ENCODE measurements at regions not wholly inside any gene's neighbourhood (a gene's known extent, or its start where the extent isn't known, plus 50 kb on each side); places are given as distances from the start of the nearest gene placed in this dataset.

DNA sequence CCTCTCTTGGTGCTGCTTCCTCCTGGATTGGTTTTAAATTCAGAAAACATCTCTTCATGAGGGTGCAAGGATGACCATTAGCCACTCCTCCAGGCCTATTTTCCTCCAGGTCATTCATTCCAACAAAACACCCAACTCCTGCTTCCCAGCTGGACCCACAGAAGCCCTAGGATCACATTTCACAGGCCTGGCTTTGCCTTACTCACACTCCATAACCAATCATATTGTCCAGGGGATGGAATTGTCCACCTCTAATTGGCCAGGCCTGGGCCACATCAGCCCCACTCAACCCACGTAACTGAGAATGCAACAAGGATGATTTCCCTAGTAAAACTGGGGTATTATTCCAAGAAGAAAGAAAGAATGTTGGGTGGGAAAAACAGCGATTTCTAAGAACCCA lies 616.7 kb upstream of the SUCLG2 start:
- H3K79me1 ChIP-seq (ENCODE audit: low read depth, low read length) = no peaks in the 10 kb centered on the region
- no peak overlapping the region for H3K56ac ChIP-seq (replicated peaks; ENCODE audit: insufficient read length, low read depth, low read length)
- H2AFZ ChIP-seq (ENCODE audit: low read length) = peak overlapping the region; percentile 38; the same call in 1 of the 2 replicates
- H4K91ac ChIP-seq (replicated peaks; ENCODE audit: insufficient read length, low read length) = no peak overlapping the region
- FAIRE-seq (no peak), DNase-seq (ENCODE audit: low read depth in 1 of 2, low spot score in 2 of 2) (no peak)
- no peak overlapping the region for H3K27ac ChIP-seq (ENCODE audit: low read depth, low read length)
- no peak overlapping the region for H3K23ac ChIP-seq (ENCODE audit: insufficient read length)
- no peak overlapping the region for H3K4me2 ChIP-seq (ENCODE audit: insufficient read depth in 1 of 2, low read depth in 2 of 2, low read length in 2 of 2)
- H4K8ac ChIP-seq (ENCODE audit: extremely low read depth, insufficient read depth, low read length) = no peak overlapping the region
- no peak overlapping the region for H3K14ac ChIP-seq (ENCODE audit: insufficient read length)
- no peak overlapping the region for H2BK20ac ChIP-seq (ENCODE audit: low read length)
- H3K9me3 ChIP-seq (ENCODE audit: insufficient read depth in 2 of 2, low read depth in 1 of 2, low read length in 1 of 2) = no peaks in the 10 kb centered on the region
- no peak overlapping the region for H3K9ac ChIP-seq (replicated peaks in 1 of 4; ENCODE audit: extremely low read depth in 1 of 4, low read depth in 3 of 4, low read length in 3 of 4)
- no peaks in the 10 kb centered on the region for H3K36me3 ChIP-seq (ENCODE audit: control insufficient read depth in 2 of 4, insufficient read depth in 4 of 4, low read length in 3 of 4)
- no peaks in the 10 kb centered on the region for H4K20me1 ChIP-seq (replicated peaks in 1 of 2; ENCODE audit: control insufficient read depth in 1 of 2, insufficient read depth in 2 of 2, low read length in 2 of 2)
- H2AK5ac ChIP-seq (ENCODE audit: low read depth, low read length) = no peak overlapping the region
- H4K5ac ChIP-seq (ENCODE audit: insufficient read length, low read depth, low read length) = no peak overlapping the region
- H3K4me1 ChIP-seq (replicated peaks in 1 of 4; ENCODE audit: control insufficient read depth in 3 of 4, insufficient read depth in 4 of 4, low read length in 3 of 4) = peaks cover 0 to 7% (median 4%) of the 10 kb centered on the region in 4 experiments; a peak in 3 of 7 replicates
- no peaks in the 10 kb centered on the region for H3K27me3 ChIP-seq (replicated peaks in 1 of 4; ENCODE audit: control insufficient read depth in 3 of 4, extremely low read depth in 1 of 4, insufficient read depth in 3 of 4, low read length in 3 of 4)
- no peak overlapping the region for H2BK5ac ChIP-seq (ENCODE audit: low read depth, low read length)
- ChIA-PET POLR2A (ENCODE audit: partially characterized antibody) (no interaction called here), CTCF (ENCODE audit: partially characterized antibody) (interaction anchor here (0.8 to 4.2 kb wide), 2 partner anchors 595 to 605 kb away, joined by 3 to 14 read pairs; no protein-coding TSS in a partner anchor)
- H2BK120ac ChIP-seq (replicated peaks; ENCODE audit: low read depth, low read length) = no peak overlapping the region
- H3K79me2 ChIP-seq (ENCODE audit: control insufficient read depth in 1 of 2, insufficient read depth in 2 of 2, low read length in 2 of 2) = no peaks in the 10 kb centered on the region
- H2BK15ac ChIP-seq (ENCODE audit: low read length) = no peak overlapping the region
- H2BK12ac ChIP-seq (ENCODE audit: low read depth, low read length) = no peak overlapping the region
- no peaks in the 10 kb centered on the region for H3K23me2 ChIP-seq (ENCODE audit: low read depth, low read length)
- H3K4me3 ChIP-seq (ENCODE audit: extremely low read depth in 1 of 4, insufficient read depth in 2 of 4, low read depth in 3 of 4, low read length in 4 of 4) = no peak overlapping the region
- H3K18ac ChIP-seq (ENCODE audit: extremely low read depth, low read length) = no peak overlapping the region
- H3K4ac ChIP-seq (replicated peaks; ENCODE audit: insufficient read length, low read depth, low read length) = no peak overlapping the region
- 72% methylated on average over 2 of the region's 2 CpGs; no CpG with 5 or more reads in 1 of the 2 experiments for WGBS, 2 experiments (ENCODE audit: extremely low coverage in 1 of 2, insufficient coverage in 1 of 2, insufficient read length in 1 of 2, insufficient replicate concordance in 2 of 2, low coverage in 1 of 2, low lambda C conversion rate in 2 of 2, missing lambda C conversion rate in 1 of 2)
- no peak for TF ChIP-seq HDAC2 (IDR thresholded peaks at IDR 0.05; ENCODE audit: borderline replicate concordance in 1 of 2, low read depth in 2 of 2, low read length in 2 of 2)
- TF ChIP-seq NRF1 (IDR thresholded peaks at IDR 0.05; ENCODE audit: low read depth, low read length) = no peak
- TF ChIP-seq, protein P1, sequence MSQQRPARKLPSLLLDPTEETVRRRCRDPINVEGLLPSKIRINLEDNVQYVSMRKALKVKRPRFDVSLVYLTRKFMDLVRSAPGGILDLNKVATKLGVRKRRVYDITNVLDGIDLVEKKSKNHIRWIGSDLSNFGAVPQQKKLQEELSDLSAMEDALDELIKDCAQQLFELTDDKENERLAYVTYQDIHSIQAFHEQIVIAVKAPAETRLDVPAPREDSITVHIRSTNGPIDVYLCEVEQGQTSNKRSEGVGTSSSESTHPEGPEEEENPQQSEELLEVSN (IDR thresholded peaks at IDR 0.05) = no peak
- TF ChIP-seq RFX5 (IDR thresholded peaks at IDR 0.05; ENCODE audit: borderline replicate concordance, low read depth, low read length) = no peak
- no peak for TF ChIP-seq KDM4A (IDR thresholded peaks at IDR 0.05; ENCODE audit: low read depth, low read length, severe bottlenecking)
- no peak for TF ChIP-seq CHD2 (IDR thresholded peaks at IDR 0.05; ENCODE audit: low read length)
- no peak for TF ChIP-seq TAF7 (optimal IDR thresholded peaks at IDR 0.05; ENCODE audit: borderline replicate concordance, low read depth, low read length)
- no peak for TF ChIP-seq EGR1 (IDR thresholded peaks at IDR 0.05; ENCODE audit: borderline replicate concordance, low read depth, low read length)
- no peak for TF ChIP-seq SIRT6 (IDR thresholded peaks at IDR 0.05; ENCODE audit: low read length)
- no peak for TF ChIP-seq ASH2L (IDR thresholded peaks at IDR 0.05; ENCODE audit: low read length)
- TF ChIP-seq SIN3A (conservative IDR thresholded peaks at IDR 0.05 in 1 of 2, IDR thresholded peaks at IDR 0.05 in 1 of 2; ENCODE audit: low read depth in 1 of 2, low read length in 2 of 2) = no peak
- no peak for TF ChIP-seq TCF12 (IDR thresholded peaks at IDR 0.05; ENCODE audit: low read depth, low read length)
- TF ChIP-seq SP4 (IDR thresholded peaks at IDR 0.05; ENCODE audit: low read length) = no peak
- TF ChIP-seq BRCA1 (IDR thresholded peaks at IDR 0.05; ENCODE audit: low read depth, low read length) = no peak
- no peak for TF ChIP-seq PHF8 (conservative IDR thresholded peaks at IDR 0.05; ENCODE audit: low read depth, low read length)
